ENCODE measurements at regions not wholly inside any gene's neighbourhood (a gene's known extent, or its start where the extent isn't known, plus 50 kb on each side); places are given as distances from the start of the nearest gene placed in this dataset.

DNA sequence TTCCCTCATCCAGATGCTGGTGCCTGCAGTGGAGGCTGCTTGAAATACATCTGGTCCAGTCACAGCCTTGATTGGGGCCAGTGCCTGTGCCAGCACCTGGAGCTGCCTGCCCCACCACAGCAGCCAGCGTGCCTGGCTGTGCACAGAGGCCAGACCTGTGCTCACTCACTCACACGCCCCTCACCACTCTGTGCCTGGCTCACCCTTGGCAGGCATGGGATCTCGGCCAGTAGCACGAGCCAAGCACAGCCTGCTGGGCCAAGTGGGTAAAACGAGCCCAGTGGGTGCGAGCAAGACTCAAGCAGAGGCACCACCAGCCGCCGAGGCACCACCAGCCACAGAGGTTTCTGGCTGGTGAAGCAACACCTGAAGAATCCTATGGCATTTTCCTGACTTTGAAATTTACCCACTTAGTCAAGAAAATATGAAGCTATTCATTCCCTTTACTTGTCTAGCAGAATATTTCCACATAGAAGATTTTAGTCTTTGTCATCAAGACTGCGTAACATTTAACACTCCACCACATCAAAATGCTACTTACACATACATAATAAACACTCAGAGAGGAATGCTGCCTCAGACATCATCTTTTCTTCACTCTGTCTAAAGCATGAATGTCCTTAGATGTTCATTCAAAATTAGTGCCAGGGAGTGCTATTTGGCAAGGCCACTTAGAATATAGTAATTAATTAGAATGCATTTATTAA is 424.3 kb upstream of the FAT3 start:
- DNase-seq: no peak

DNA sequence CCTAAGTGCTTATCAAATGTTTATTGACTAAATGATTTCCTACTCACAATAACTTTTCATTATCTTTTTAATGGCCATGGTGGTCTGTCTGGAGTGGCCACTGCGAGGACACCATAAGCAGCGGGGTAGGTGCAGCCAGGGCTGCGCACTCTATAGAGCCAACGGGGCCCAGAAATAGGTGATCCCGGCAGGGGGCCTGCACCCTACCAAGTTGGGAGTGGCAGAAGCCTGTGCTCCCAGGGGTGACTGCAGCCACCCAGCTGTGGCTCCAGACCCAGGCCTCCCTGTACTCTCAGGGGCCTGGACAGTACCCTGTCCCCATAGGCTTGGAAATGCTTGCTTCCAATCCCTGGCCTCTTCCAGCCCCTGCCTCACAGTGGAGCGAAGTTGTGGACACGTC is 426.4 kb upstream of the FAT3 start:
- no peak for DNase-seq

DNA sequence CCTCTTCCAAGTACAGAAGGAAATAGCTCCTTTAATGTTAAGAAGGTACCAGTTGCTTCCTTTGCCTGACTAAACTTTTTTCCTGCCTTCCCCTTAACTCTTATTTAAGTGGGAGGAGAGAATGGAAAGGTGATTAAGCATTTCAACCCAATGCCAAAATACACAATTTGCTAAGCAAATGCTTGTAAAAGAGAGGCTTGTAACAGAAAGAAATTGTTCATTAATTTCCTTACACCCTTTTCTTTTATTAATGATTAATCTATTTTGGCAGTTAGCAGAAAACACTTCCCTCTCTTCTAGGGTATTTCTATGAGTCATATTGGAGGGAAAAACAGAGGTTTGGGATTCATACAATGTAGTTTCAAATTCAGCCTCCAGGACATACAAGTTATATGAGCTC is 427.6 kb upstream of the FAT3 start:
- no peak for DNase-seq

DNA sequence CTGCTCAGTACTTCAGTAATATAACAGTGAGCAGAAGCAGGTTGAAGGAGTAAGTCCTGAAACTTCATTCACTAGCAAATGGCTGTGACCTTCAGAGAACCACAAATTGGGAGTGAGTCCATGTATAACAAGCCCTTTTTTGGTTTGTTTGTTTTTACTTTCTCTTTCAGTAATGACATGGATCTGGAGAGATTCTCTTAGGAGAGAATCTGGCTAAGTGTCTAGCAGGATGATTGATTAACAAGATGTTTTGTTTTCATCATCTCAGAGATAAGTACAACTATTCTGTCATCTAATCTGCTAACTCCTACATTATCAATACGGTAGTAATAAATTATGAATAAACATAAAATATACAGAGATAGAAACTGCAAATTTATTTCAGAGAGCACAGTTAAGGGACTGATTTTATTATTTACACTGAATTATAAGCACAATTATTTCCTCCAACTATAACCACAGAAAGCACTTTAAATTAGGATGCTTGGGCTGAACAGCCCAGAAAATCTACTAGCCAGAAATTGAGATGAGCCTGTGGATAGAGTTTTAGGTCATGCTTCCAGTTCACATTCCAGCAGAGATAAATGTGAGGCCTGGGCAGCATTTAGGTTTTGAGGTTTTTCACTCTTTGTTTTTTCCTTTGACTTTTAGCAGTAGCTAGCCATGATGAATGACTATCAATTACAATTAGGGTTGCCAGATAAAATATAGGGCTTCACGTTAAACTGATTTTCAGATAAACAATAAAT is 429.3 kb upstream of the FAT3 start:
- no peak for DNase-seq

DNA sequence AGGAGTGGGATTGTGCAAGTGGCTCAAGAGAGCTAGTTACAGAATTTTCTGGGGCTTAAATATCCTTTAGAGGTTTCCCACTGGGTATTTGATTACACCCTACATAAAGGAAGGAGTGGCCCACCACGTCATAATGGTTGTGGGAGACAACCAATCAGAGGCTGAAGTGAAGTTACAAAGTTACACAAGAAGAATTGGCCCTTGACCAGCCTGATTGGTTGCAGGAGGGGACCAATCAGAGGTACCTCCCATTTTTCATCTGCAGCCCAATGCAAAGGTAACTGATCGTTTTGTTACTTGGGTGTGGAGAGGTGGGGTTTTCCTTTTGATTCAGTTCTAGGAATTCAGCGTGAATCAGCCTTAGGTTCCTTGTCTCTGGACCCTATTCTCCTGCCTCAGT is 430.5 kb upstream of the FAT3 start:
- no peak for DNase-seq

DNA sequence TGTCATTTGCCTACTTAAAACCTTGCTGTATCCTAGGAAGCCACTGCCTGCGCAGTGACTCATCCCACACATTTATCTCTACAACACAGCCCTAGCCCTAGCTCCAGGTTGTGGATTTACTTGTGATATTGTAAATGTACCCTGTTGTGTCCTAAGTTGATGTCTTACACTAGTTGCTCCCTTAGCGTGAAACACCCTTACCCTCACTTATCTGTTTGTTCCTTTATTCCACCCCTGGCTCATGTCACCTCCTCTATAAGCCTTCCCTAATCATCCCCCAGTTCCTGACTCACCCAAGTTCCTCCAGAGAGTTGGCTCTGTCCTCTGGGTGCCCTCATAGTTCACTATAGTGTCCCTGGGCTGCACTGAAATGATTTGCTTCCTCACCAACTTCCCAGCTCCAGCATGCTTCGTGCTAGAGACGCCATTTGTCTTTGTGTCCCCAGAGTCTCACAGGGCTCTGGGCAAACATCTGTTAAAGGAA is 431.8 kb upstream of the FAT3 start:
- DNase-seq: no peak

DNA sequence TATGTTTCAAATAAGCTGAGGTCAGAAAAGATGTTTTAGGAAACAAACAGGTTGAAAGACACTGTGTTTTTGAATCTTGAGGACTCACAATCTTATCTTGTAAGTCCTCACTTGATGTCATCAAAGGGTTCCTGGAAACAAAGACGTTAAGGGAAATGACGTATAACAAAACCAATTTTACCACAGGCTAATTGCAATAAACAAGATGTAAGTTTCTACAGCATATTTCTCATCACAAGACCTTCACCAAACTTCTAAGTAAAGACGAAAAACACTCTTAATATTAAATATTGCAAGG is 433.5 kb upstream of the FAT3 start:
- no peak for DNase-seq

DNA sequence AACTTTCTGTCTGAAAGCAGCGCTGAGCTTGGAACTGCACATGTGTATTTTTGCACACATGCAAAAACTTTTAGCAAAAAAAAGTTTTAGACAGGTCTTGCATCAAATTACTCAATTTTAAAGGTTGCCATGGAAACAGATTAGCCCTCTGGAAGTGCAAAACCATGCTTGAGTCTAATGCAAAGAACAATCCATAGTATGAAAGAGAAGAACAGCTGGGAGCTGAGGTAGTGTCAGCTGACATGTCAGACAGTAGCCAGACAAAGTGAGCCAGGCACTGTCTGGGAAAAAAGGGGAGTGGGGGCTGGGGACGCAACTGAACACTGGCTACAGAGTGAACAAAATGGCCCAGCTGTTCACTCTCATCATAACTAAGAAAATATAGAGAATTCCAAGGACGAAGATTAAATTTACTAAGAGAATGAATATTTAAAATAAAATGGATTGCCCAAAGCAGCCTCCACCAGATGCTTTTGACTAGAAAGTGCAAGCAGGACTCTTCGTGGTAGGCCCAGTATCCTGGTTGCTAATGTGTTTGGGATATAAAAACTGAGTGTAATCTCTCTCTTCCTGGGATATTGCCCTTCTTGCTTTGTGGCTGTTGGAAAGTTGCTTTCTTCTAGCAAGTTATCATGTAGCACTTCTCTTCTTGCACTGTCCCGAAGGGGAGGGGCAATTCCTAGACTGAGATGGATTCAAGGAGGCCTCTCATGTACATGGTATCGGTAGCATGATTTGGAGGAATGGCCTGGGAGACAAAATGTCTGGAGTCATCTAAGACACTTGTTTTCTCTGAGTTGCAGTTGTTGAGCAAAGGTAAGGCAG is 434.1 kb upstream of the FAT3 start:
- DNase-seq: no peak

DNA sequence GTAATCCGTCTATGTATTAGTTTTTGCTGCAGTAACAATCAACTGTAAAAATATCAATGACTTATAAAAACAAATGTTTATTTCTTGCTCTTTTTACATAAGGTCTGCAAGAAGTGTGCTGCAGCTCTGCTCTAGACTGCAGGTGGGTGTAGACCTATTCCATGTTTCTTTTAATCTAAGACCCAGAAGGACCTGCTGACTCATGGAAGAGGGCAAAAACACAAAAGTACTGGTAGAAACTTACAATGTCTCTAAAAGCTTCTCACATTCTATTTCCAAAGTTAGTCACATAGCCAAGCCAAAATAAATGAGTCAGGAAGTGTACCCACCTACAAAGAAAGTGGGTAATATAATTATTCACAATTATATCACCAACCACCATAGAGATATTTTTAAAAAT is 435.9 kb upstream of the FAT3 start:
- no peak for DNase-seq

DNA sequence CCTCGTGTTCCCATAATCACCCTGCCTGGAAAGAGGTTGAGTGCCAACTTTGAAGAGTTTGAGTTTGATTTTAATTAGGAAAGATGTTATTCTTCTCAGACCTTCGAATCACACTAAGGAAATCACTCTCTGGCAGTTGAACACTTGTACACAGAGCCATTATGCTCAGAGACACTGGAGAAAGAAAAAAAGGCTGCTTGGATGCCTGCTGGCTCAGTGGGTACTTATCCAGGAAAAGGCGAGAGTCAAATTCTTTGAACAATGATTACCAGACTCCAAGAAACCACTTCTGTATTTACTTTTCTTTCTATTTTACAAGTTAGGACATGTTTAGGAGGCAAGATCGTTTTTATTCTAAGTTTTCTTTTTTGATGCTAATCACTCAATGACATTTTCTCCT is 438.5 kb upstream of the FAT3 start:
- DNase-seq: no peak

DNA sequence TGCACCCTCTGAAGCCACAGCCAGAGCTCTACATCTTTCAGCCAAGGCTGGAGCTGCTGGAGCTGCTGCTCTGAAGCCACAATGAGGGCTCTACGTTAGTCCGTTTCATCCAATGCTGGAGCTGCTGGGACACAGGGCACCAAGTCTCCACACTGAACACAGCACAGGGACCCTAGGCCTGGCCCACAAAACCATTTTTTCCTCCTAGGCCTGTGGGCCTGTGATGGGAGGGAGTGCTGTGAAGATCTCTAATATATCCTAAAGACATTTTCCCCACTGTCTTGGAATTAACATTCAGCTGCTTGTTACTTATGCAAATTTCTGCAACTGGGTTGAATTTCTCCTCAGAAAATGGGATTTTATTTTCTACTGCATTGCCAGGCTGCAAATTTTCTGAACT is 441.4 kb upstream of the FAT3 start:
- no peak for DNase-seq

DNA sequence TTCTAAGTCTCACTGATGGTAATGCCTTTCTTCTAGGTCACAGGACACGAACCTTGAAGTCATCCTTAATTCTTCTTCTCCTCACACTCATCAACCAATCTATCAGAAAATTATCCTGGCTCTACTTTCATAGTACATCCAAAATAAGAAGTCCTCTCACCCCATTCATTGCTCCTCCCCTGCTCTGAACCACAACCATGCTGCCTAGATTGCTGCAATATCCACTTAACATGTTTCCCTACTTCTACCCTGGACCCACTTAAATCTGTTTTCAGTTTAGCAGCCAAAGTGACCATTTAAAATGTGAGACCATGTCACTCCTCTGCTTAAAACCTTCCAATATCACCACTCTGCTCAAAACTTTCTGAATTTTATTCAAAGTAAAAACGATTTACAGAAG is 445.9 kb upstream of the FAT3 start:
- no peak for DNase-seq

DNA sequence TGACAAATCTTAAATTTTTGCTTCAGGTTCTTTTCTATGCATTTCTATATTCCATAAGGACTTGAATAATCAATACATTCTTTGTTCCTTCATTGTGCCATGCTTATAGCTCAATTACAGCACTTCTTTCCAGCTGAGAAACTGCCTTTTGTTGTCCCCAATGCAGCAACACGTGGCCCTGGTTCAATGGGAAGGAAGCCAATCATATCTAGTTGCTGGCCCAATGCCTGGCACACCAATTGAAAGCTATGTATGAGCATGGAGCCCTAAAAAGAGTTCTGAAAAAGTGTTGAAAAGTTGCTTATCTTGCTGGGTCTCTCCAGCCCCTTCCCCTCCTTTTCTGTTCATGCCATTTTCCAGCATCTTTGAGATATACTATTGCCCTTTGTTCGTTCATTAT is 448.0 kb upstream of the FAT3 start:
- no peak for DNase-seq

DNA sequence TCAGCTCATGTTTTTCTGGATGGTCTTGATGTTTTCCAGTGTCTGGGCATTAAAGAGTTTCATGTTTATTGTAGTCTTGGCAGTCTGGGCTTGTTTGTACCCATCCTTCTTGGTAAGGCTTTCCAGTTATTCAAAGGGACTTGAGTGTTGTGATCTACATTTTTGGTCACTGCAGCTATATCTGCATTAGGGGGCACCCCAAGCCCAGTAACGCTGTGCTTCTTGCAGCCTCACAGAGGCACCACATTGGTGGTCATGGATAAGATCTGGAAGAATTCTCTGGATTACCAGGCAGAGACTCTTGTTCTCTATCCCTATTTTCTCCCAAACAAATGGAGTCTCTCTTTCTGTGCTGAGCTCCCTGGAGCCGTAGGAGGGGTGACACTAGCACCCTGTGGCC is 451.5 kb upstream of the FAT3 start:
- no peak for DNase-seq

DNA sequence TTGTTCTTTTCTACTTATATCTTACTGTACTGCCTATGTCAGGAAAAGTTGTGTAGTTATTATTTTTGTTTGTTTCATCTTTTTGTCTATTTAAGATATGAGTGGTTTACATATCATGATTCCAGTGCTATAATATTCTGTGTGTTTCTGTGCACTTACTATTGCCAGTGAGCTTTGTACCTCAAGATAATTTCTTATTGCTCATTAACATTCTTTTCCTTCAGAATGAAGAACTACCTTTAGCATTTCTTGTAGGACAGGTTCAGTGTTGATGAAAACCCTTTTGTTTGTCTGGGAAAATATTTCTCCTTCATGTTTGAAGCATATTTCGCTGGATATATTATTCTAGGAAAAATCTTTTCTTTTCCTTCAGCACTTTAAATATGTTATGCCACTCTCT is 452.7 kb upstream of the FAT3 start:
- no peak for DNase-seq

DNA sequence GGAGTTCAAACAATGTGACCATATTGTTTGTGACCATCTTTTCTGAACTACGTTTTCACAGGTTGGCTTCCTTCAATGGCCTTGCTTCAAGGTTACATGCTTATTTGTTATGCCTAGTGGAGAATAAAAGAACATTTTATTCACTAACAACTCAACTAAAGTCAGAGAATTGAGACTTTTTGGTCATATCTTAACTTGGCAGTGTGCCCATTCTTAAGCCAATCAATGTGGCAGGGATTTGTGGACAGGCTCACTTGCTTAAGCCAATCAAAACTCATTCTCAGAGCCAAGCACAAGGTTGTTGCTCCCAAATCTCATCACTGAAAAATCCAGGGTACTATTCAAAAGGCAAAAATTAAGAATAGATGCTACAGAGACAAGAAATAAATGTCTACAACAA is 455.8 kb upstream of the FAT3 start:
- no peak for DNase-seq

DNA sequence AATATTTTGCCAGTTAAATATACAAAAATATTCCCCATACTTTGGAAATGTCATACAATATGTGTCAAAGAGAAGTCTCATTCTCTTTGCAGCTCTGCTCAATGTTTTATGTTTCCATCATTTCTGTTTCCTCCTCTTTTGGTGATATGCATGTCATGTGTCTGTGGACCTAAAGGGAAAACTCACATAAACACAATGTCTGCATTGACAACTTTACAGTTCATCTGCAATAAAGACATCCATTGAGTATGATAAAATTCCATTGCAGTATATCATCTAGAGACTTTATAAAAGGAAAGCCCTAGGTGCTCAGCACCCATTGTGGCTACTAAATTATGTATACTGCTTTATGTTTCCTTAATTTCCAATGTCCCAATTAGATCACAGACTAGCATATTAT is 461.3 kb upstream of the FAT3 start:
- DNase-seq: no peak

DNA sequence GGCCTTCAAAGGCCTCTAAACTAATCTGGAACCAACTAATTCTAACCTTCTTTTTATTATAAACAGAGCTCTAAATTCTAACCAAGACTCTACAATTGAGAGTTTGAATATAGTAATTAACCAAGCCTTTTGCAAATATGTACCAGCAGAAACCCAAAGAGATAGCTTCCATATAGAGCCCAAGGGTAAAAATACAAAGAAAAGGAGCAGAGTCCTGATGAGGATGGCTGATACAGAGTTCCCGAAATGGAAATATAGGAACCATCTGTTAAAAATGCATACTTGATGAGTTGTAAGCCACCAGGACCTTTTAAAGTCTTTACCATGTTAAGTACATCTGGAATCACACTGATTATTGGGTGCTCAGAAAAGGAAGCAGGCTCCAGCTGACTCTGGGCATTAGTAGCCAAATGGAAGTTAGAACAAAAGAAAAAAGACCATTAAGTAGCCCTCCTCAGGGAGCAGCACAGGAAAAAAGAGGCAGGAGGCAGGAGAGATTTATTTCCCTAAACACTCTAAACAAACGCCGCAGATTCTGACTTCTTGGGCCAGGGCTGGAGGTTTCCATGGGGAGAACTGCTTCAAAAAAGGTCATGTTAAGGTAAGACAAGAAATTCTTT is 463.1 kb upstream of the FAT3 start:
- DNase-seq: no peak

DNA sequence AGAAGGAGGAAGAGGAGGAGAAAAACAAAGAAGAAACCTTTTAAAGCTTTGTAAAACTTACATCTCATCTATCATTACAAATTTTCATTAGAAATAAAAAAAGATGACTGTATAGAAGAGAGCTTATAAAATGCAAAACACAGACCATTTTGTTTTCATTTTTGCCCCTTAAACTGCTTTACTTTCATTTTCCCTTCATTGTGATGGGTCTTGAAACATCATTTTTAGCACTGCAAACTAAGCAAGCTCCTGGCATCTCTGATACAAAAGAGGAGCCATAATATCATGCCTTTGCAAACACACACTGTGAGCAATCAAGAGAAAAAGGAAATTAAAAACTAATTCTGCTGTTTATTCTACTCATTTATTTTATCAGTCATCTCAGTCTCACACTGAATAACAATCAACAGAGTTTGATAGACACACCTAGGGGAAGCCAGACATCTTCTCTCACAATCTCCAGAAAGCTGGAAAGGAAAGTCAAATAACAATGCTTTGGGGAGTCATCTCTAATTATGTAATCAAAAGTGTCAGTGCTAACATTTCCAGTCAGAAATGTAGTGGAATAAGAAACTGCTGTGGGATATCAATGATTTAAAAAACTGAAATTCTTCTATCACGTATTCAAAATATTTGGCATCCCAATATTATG is 467.7 kb upstream of the FAT3 start:
- no peak for DNase-seq

DNA sequence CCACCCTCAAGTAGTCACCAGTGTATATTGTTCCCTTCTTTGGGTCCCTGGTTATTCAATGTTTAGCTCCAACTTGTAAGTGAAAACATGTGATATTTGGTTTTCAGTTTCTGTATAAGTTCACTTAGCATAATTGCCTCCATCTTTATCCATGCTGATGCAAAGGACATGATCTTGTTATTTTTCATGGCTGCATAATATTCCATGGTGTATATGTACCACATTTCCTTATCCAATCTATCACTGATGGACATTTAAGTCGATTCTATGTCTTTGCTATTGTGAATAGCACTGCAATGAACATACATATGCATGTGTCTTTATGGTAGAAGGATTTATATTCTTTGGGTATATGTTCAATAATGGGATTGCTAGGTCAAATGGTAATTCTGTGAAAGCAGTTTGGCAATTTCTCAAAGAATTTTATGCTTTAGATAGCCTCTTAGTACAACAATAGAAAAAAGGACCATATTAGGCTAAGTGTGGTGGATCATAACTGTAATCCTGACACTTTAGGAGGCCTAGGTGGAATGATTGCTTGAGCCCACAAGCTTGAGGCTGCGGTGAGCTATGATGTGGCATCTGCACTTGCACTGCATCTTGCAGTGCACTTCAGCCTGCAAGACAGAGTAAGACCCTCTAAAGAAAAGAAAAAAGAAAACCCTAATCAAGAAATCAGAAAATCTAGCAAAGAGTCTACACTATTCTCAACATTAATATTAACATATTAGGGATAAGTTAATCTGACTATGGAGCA is 468.5 kb upstream of the FAT3 start:
- no peak for DNase-seq

DNA sequence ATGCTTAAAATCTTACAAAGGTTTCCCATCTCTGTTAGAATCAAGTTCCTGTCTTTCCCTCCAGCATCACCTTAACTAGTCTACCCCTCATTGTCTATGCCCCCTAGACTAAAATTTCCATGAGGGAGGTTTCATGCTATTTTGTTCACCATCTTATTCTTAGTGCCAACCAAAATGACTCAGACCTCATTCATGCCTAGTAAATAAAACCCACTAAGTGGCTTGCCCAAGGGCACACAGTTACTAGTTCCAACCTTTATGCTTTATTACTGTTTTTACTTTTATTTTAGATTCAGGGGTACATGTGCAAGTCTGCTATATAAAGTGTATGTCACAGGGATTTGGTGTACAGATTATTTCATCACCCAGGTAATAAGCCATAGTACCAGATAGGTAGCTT is 469.1 kb upstream of the FAT3 start:
- DNase-seq: no peak

DNA sequence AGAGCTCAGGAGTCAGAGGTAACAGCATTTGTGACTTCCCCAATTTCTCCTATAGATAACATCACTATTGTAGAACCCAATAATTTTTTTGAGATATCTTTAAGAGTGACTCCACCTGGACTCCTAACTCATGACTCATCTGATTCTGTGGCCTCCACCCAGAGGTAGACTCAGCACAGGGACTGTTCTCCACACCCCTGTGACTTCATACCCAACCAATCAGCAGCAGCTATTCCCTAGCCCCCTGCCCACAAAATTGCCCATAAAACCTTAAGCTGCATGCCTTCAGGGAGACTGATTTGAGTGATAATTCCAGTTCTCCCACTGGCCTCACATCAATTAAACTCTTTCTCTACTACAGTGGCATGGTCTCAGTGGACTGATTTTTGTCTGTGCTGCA is 475.4 kb upstream of the FAT3 start:
- DNase-seq: no peak
